MCF 10A (cell line): ENCODE measurements at regions not wholly inside any gene's neighbourhood (a gene's known extent, or its start where the extent isn't known, plus 50 kb on each side); places are given as distances from the start of the nearest gene placed in this dataset.

Experiments used
- BruUV-seq: library from RNA; stranded (reverse); fragments of 400-500 nt; replicated peaks from 2 replicates; lab custom pipeline; 2021; lab: Mats Ljungman, UMichigan
- CTCF ChIA-PET: fragments of 300-600 bp; sonication (Branson Sonifier 250); formaldehyde crosslinking; extraction: SDS; loops from one replicate; lab custom pipeline; 2021; ENCODE audit warnings: antibody characterized with exemption, inconsistent platforms; lab: Yijun Ruan, JAX
- POLR2A ChIA-PET: fragments of 300-600, 350-650 bp; sonication (Branson Sonifier 250); formaldehyde crosslinking; extraction: SDS; loops from one replicate; lab custom pipeline; 2020; ENCODE audit warnings: antibody characterized with exemption, inconsistent platforms; lab: Yijun Ruan, JAX
- DNase-seq: peaks from one replicate; pipeline ENCODE4 v3.0.0-alpha.2; 2018; ENCODE audit not compliant: unreplicated experiment
- H3K27ac Mint-ChIP-seq: one replicate; pipeline ENCODE4 v1.8.0; 2022; ENCODE audit warnings: mild to moderate bottlenecking, low read depth, mixed read lengths; ENCODE audit not compliant: unreplicated experiment
- H3K27me3 Mint-ChIP-seq: one replicate; pipeline ENCODE4 v1.8.0; 2022; ENCODE audit warnings: mixed read lengths; ENCODE audit not compliant: insufficient read depth, unreplicated experiment
- H3K36me3 Mint-ChIP-seq: one replicate; pipeline ENCODE4 v1.8.0; 2022; ENCODE audit warnings: mild to moderate bottlenecking, moderate library complexity, mixed read lengths; ENCODE audit not compliant: insufficient read depth, unreplicated experiment
- H3K4me1 Mint-ChIP-seq: one replicate; pipeline ENCODE4 v1.8.0; 2022; ENCODE audit warnings: mixed read lengths; ENCODE audit not compliant: insufficient read depth, unreplicated experiment
- H3K4me3 Mint-ChIP-seq: one replicate; pipeline ENCODE4 v1.8.0; 2022; ENCODE audit warnings: mild to moderate bottlenecking, moderate library complexity, mixed read lengths; ENCODE audit not compliant: unreplicated experiment
- H3K9me3 Mint-ChIP-seq: one replicate; pipeline ENCODE4 v1.8.0; 2022; ENCODE audit warnings: mixed read lengths; ENCODE audit not compliant: unreplicated experiment
- CTCF ChIP-seq: fragments of 200-600 bp; IDR thresholded peaks from one replicate; pipeline ENCODE4 v1.8.0; 2022; ENCODE audit warnings: antibody characterized with exemption, mild to moderate bottlenecking; ENCODE audit not compliant: unreplicated experiment
- intact Hi-C: fragments of 100-400 bp; cut with micrococcal nuclease; formaldehyde crosslinking; loops from 2 replicates; pipeline ENCODE4 v1.14.1; 2022

- DNase-seq, result no peak
- no peak overlapping the region for H3K27ac Mint-ChIP-seq
- H3K9me3 Mint-ChIP-seq, result no peaks in the 10 kb centered on the region
- no peak for TF ChIP-seq CTCF
- BruUV-seq, result no TSS peak
- no peaks in the 10 kb centered on the region for H3K27me3 Mint-ChIP-seq
- H3K4me3 Mint-ChIP-seq, result no peak overlapping the region
- ChIA-PET POLR2A (interaction anchor here (0.8 kb wide), 1 partner anchor 15 kb away, joined by 3 read pairs; no protein-coding TSS in a partner anchor), CTCF (no interaction called here)
- no peaks in the 10 kb centered on the region for H3K36me3 Mint-ChIP-seq
- intact Hi-C loops, result no loop called here
- H3K4me1 Mint-ChIP-seq, result peaks cover 6% of the 10 kb centered on the region
Measured at GRCh38 chr15:94019062-94019461, 212.3 kb upstream of the MCTP2 start.

GRCh38 chr15:94015324-94015723 is 216.0 kb upstream of the MCTP2 start:
- H3K4me3 Mint-ChIP-seq, result no peak overlapping the region
- BruUV-seq, result no TSS peak
- DNase-seq, result no peak
- TF ChIP-seq CTCF, result no peak
- no peak overlapping the region for H3K27ac Mint-ChIP-seq
- no peaks in the 10 kb centered on the region for H3K4me1 Mint-ChIP-seq
- ChIA-PET CTCF (no interaction called here), POLR2A (no interaction called here)
- intact Hi-C loops, result no loop called here
- no peaks in the 10 kb centered on the region for H3K9me3 Mint-ChIP-seq
- H3K36me3 Mint-ChIP-seq, result no peaks in the 10 kb centered on the region
- H3K27me3 Mint-ChIP-seq, result no peaks in the 10 kb centered on the region

- no TSS peak for BruUV-seq
- POLR2A ChIA-PET, result interaction anchor here (1.2 to 1.4 kb wide), 2 partner anchors 16 to 72 kb away, joined by 3 to 5 read pairs; no protein-coding TSS in a partner anchor
- H3K4me1 Mint-ChIP-seq, result peaks cover 6% of the 10 kb centered on the region
- H3K27me3 Mint-ChIP-seq, result no peaks in the 10 kb centered on the region
- no peak overlapping the region for H3K4me3 Mint-ChIP-seq
- TF ChIP-seq CTCF, result no peak
- no peak for DNase-seq
- no peaks in the 10 kb centered on the region for H3K9me3 Mint-ChIP-seq
- intact Hi-C loops, result no loop called here
- no peak overlapping the region for H3K27ac Mint-ChIP-seq
- H3K36me3 Mint-ChIP-seq, result no peaks in the 10 kb centered on the region
- CTCF ChIA-PET, result interaction anchor here (1.1 to 2.8 kb wide), 2 partner anchors 75 to 112 kb away, joined by 5 to 27 read pairs; no protein-coding TSS in a partner anchor
Measured at GRCh38 chr15:94008104-94009074, 223.0 kb upstream of the MCTP2 start.

GRCh38 chr15:94004697-94005096 is 226.7 kb upstream of the MCTP2 start:
- ChIA-PET POLR2A (interaction anchor here (0.6 to 1.2 kb wide), 2 partner anchors 13 to 15 kb away, joined by 3 read pairs; no protein-coding TSS in a partner anchor), CTCF (interaction anchor here (2.0 to 2.5 kb wide), 2 partner anchors 8 to 115 kb away, joined by 12 to 22 read pairs; no protein-coding TSS in a partner anchor)
- intact Hi-C loops, result no loop called here

More at GRCh38 chr15:94004697-94005096, 226.7 kb upstream of the MCTP2 start:
- Mint-ChIP-seq H3K9me3 (no peaks in the 10 kb centered on the region), H3K27ac (peak overlapping the region; percentile 27), H3K27me3 (no peaks in the 10 kb centered on the region), H3K4me3 (no peak overlapping the region), H3K36me3 (no peaks in the 10 kb centered on the region), H3K4me1 (peaks cover 6% of the 10 kb centered on the region)
- TF ChIP-seq CTCF, result no peak
- BruUV-seq, result no TSS peak
- peak; percentile 9 for DNase-seq
